HG03196 (cell line): ENCODE measurements at regions not wholly inside any gene's neighbourhood (a gene's known extent, or its start where the extent isn't known, plus 50 kb on each side); places are given as distances from the start of the nearest gene placed in this dataset.

Experiments used
- ATAC-seq: cut with Tn5 transposase; IDR thresholded peaks from one replicate; pipeline ENCODE4 v1.9.1; 2021; ENCODE audit not compliant: unreplicated experiment

- no peak for ATAC-seq
Measured at GRCh38 chr3:99502871-99503270, 135.5 kb upstream of the COL8A1 start.

GRCh38 chr3:99500485-99500884 lies 137.9 kb upstream of the COL8A1 start:
- ATAC-seq = no peak

GRCh38 chr3:99499235-99500158 lies 138.9 kb upstream of the COL8A1 start:
- ATAC-seq = no peak

GRCh38 chr3:99498550-99499234 lies 139.7 kb upstream of the COL8A1 start:
- no peak for ATAC-seq

GRCh38 chr3:99487894-99488293 lies 150.5 kb upstream of the COL8A1 start:
- ATAC-seq = no peak

GRCh38 chr3:99485286-99485685 lies 153.1 kb upstream of the COL8A1 start:
- no peak for ATAC-seq

- no peak for ATAC-seq
Measured at GRCh38 chr3:99484871-99485270, 153.5 kb upstream of the COL8A1 start.

- ATAC-seq = no peak
Measured at GRCh38 chr3:99483841-99484240, 154.6 kb upstream of the COL8A1 start.

- no peak for ATAC-seq
Measured at GRCh38 chr3:99482191-99482590, 156.2 kb upstream of the COL8A1 start.

GRCh38 chr3:99481561-99481960 lies 156.8 kb upstream of the COL8A1 start:
- no peak for ATAC-seq

GRCh38 chr3:99479768-99480167 lies 158.6 kb upstream of the COL8A1 start:
- ATAC-seq = no peak

GRCh38 chr3:99477650-99478049 lies 160.7 kb upstream of the COL8A1 start:
- no peak for ATAC-seq

- ATAC-seq = no peak
Measured at GRCh38 chr3:99475229-99475628, 163.2 kb upstream of the COL8A1 start.

- ATAC-seq = no peak
Measured at GRCh38 chr3:99474776-99475175, 163.6 kb upstream of the COL8A1 start.

- no peak for ATAC-seq
Measured at GRCh38 chr3:99473321-99473751, 165.1 kb upstream of the COL8A1 start.

- no peak for ATAC-seq
Measured at GRCh38 chr3:99472385-99472784, 166.0 kb upstream of the COL8A1 start.

- ATAC-seq = no peak
Measured at GRCh38 chr3:99471353-99472323, 166.8 kb upstream of the COL8A1 start.

GRCh38 chr3:99470841-99471240 lies 167.6 kb upstream of the COL8A1 start:
- no peak for ATAC-seq

- no peak for ATAC-seq
Measured at GRCh38 chr3:99468918-99469317, 169.5 kb upstream of the COL8A1 start.

- ATAC-seq = no peak
Measured at GRCh38 chr3:99467420-99467819, 171.0 kb upstream of the COL8A1 start.

- no peak for ATAC-seq
Measured at GRCh38 chr3:99466331-99466730, 172.1 kb upstream of the COL8A1 start.
